ENCODE measurements at regions not wholly inside any gene's neighbourhood (a gene's known extent, or its start where the extent isn't known, plus 50 kb on each side); places are given as distances from the start of the nearest gene placed in this dataset.

DNA sequence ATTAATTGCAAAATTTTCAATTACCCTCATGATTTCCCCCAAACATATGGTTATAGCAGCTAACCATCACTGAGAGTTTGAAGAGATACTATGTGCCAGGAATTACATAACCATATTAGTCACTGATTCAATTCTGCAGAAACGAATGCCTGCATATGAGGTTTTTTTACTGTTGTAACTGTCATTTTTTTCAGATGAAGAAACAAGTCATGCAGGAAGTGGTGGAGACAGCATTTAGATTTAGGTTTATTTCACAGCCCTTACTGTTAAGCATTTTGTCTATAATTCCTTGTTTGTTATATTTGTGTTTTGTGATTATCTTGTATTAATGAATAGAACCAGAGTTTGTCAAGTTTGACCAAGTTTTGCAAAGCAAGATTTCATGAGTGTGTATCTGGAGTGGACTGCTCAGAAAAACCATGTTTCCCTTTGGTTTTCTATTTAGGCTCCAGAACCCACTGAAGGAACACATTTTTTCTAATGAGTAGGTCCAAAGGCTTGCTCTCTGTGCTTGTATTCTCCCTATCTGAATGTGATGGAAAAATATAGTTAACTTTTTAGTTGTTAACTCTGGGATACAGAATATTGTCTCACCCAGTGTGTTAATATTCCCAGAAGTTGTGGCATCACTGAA is 308.5 kb upstream of the ADAMTS5 start:
- Mint-ChIP-seq H3K27ac (no peak overlapping the region), H3K9me3 (peaks cover 13% of the 10 kb centered on the region), H3K4me1 (peaks cover 18% of the 10 kb centered on the region), H3K4me3 (no peak overlapping the region), H3K36me3 (no peaks in the 10 kb centered on the region), H3K27me3 (ENCODE audit: low read depth) (no peaks in the 10 kb centered on the region)
- no peak for DNase-seq (ENCODE audit: low spot score in 2 of 2, unreplicated experiment in 2 of 2)
- TF ChIP-seq, protein P1, sequence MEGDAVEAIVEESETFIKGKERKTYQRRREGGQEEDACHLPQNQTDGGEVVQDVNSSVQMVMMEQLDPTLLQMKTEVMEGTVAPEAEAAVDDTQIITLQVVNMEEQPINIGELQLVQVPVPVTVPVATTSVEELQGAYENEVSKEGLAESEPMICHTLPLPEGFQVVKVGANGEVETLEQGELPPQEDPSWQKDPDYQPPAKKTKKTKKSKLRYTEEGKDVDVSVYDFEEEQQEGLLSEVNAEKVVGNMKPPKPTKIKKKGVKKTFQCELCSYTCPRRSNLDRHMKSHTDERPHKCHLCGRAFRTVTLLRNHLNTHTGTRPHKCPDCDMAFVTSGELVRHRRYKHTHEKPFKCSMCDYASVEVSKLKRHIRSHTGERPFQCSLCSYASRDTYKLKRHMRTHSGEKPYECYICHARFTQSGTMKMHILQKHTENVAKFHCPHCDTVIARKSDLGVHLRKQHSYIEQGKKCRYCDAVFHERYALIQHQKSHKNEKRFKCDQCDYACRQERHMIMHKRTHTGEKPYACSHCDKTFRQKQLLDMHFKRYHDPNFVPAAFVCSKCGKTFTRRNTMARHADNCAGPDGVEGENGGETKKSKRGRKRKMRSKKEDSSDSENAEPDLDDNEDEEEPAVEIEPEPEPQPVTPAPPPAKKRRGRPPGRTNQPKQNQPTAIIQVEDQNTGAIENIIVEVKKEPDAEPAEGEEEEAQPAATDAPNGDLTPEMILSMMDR (IDR thresholded peaks at IDR 0.05; ENCODE audit: unreplicated experiment) = no peak

GRCh38 chr21:27269644-27270043 is 302.8 kb upstream of the ADAMTS5 start:
- peaks cover 9% of the 10 kb centered on the region for H3K9me3 Mint-ChIP-seq
- DNase-seq (ENCODE audit: low spot score in 2 of 2, unreplicated experiment in 2 of 2) = no peak
- H3K27ac Mint-ChIP-seq = peak overlapping the region; percentile 30
- H3K4me3 Mint-ChIP-seq = no peak overlapping the region
- peaks cover 18% of the 10 kb centered on the region for H3K4me1 Mint-ChIP-seq
- no peaks in the 10 kb centered on the region for H3K27me3 Mint-ChIP-seq (ENCODE audit: low read depth)
- no peaks in the 10 kb centered on the region for H3K36me3 Mint-ChIP-seq
- TF ChIP-seq, protein P1 (IDR thresholded peaks at IDR 0.05; ENCODE audit: unreplicated experiment) = no peak

- no peak for DNase-seq (ENCODE audit: low spot score in 2 of 2, unreplicated experiment in 2 of 2)
- H3K27ac Mint-ChIP-seq = peak overlapping the region; percentile 89
- H3K36me3 Mint-ChIP-seq = no peaks in the 10 kb centered on the region
- H3K9me3 Mint-ChIP-seq = peaks cover 9% of the 10 kb centered on the region
- H3K27me3 Mint-ChIP-seq (ENCODE audit: low read depth) = no peaks in the 10 kb centered on the region
- peaks cover 18% of the 10 kb centered on the region for H3K4me1 Mint-ChIP-seq
- H3K4me3 Mint-ChIP-seq = no peak overlapping the region
- TF ChIP-seq, protein P1 (IDR thresholded peaks at IDR 0.05; ENCODE audit: unreplicated experiment) = no peak
Measured at GRCh38 chr21:27268290-27268689, 301.4 kb upstream of the ADAMTS5 start.

DNA sequence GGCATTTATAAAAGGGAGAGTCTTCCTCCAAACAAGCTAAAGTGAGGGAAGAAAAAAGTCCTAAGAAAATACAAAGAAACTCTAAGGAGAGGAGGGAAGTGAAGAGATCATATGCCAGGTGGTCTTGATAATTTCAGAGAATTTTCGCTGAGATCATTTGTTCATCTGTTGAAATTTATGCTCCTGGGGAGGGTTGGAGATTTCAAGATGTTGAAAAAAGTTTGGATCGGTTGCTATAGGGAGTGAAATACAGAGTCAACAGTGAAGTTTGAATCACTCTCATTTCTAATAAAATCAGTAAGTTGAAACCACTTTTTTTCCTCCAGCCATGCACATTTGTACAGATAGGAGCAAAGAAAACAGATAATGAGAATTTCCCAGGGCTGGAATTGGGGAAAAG is 299.1 kb upstream of the ADAMTS5 start:
- H3K4me3 Mint-ChIP-seq = no peak overlapping the region
- H3K27me3 Mint-ChIP-seq (ENCODE audit: low read depth) = no peaks in the 10 kb centered on the region
- H3K36me3 Mint-ChIP-seq = no peaks in the 10 kb centered on the region
- no peak for DNase-seq (ENCODE audit: low spot score in 2 of 2, unreplicated experiment in 2 of 2)
- TF ChIP-seq, protein P1 (IDR thresholded peaks at IDR 0.05; ENCODE audit: unreplicated experiment) = no peak
- no peak overlapping the region for H3K27ac Mint-ChIP-seq
- peaks cover 18% of the 10 kb centered on the region for H3K4me1 Mint-ChIP-seq
- peaks cover 8% of the 10 kb centered on the region for H3K9me3 Mint-ChIP-seq

GRCh38 chr21:27265492-27265891 is 298.6 kb upstream of the ADAMTS5 start:
- peaks cover 4% of the 10 kb centered on the region for H3K9me3 Mint-ChIP-seq
- H3K27me3 Mint-ChIP-seq (ENCODE audit: low read depth) = no peaks in the 10 kb centered on the region
- no peak overlapping the region for H3K4me3 Mint-ChIP-seq
- peaks cover 18% of the 10 kb centered on the region for H3K4me1 Mint-ChIP-seq
- no peak for DNase-seq (ENCODE audit: low spot score in 2 of 2, unreplicated experiment in 2 of 2)
- TF ChIP-seq, protein P1 (IDR thresholded peaks at IDR 0.05; ENCODE audit: unreplicated experiment) = no peak
- no peaks in the 10 kb centered on the region for H3K36me3 Mint-ChIP-seq
- no peak overlapping the region for H3K27ac Mint-ChIP-seq

DNA sequence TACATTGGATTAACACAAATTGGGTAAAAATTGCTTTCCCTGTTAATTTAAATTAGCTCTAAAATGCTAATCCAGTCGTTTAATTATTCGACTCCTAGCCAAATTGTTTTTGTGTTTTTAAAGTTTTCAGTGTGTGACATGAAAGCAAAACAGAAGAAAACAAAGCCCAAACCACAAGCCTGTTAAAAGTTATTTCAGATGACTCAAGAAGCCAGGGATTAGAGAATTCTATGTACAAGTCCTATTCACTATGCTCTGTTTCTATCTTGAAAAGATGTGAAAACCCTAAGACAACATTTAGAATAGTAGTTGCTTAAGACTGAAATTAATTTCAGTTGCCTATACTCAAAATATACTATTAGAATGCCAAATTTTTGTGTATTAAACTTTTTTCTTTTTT is 294.8 kb upstream of the ADAMTS5 start:
- Mint-ChIP-seq H3K4me1 (no peaks in the 10 kb centered on the region), H3K4me3 (no peak overlapping the region), H3K27me3 (ENCODE audit: low read depth) (no peaks in the 10 kb centered on the region), H3K9me3 (peaks cover 8% of the 10 kb centered on the region), H3K36me3 (no peaks in the 10 kb centered on the region), H3K27ac (no peak overlapping the region)
- TF ChIP-seq, protein P1 (IDR thresholded peaks at IDR 0.05; ENCODE audit: unreplicated experiment) = no peak
- no peak for DNase-seq (ENCODE audit: low spot score in 2 of 2, unreplicated experiment in 2 of 2)

Measured in mesothelial cell of epicardium (in vitro differentiated cells).